ENCODE measurements at regions not wholly inside any gene's neighbourhood (a gene's known extent, or its start where the extent isn't known, plus 50 kb on each side); places are given as distances from the start of the nearest gene placed in this dataset.

- no peaks in the 10 kb centered on the region for H3K4me1 ChIP-seq (ENCODE audit: insufficient read depth, low read length, severe bottlenecking)
- TF ChIP-seq CTCF (IDR thresholded peaks at IDR 0.05; ENCODE audit: low read length) (no peak), EZH2 (IDR thresholded peaks at IDR 0.05; ENCODE audit: borderline replicate concordance, low read length) (no peak)
These were observed 490.8 kb downstream of the EPM2A start for GRCh38 chr6:145244349-145245100.

GRCh38 chr6:145245119-145245518 is 490.2 kb downstream of the EPM2A start:
- H3K9me2 ChIP-seq (ENCODE audit: low read depth, low read length) = no peaks in the 10 kb centered on the region
- no peak overlapping the region for H2AFZ ChIP-seq (ENCODE audit: low read length)
- H3K27ac ChIP-seq (ENCODE audit: low read depth, low read length, poor library complexity, severe bottlenecking) = no peak overlapping the region
- no peak overlapping the region for H3K4me3 ChIP-seq (ENCODE audit: low read depth, low read length, poor library complexity, severe bottlenecking)
- H3K27me3 ChIP-seq (ENCODE audit: insufficient read depth, low read length) = no peaks in the 10 kb centered on the region
- no peaks in the 10 kb centered on the region for H4K20me1 ChIP-seq (ENCODE audit: insufficient read depth, low read length)
- no peaks in the 10 kb centered on the region for H3K36me3 ChIP-seq (ENCODE audit: insufficient read depth, low read length)
- no peak overlapping the region for H3K4me2 ChIP-seq (ENCODE audit: low read length)
- H3F3A ChIP-seq (ENCODE audit: insufficient read depth, low read length) = no peaks in the 10 kb centered on the region
- H3K9ac ChIP-seq (ENCODE audit: low read length) = no peak overlapping the region
- H3K4me1 ChIP-seq (ENCODE audit: insufficient read depth, low read length, severe bottlenecking) = no peaks in the 10 kb centered on the region
- H3K79me2 ChIP-seq (ENCODE audit: insufficient read depth, low read length) = no peaks in the 10 kb centered on the region
- no peaks in the 10 kb centered on the region for H3K9me3 ChIP-seq (ENCODE audit: low read length)
- no peak for TF ChIP-seq EZH2 (IDR thresholded peaks at IDR 0.05; ENCODE audit: borderline replicate concordance, low read length)
- no peak for TF ChIP-seq CTCF (IDR thresholded peaks at IDR 0.05; ENCODE audit: low read length)

More at GRCh38 chr6:145244349-145245100, 490.8 kb downstream of the EPM2A start:
- Histone ChIP-seq H3K9ac (ENCODE audit: low read length) (no peak overlapping the region), H3K9me2 (ENCODE audit: low read depth, low read length) (no peaks in the 10 kb centered on the region), H3K27ac (ENCODE audit: low read depth, low read length, poor library complexity, severe bottlenecking) (no peak overlapping the region), H3K27me3 (ENCODE audit: insufficient read depth, low read length) (no peaks in the 10 kb centered on the region), H3F3A (ENCODE audit: insufficient read depth, low read length) (no peaks in the 10 kb centered on the region), H3K4me3 (ENCODE audit: low read depth, low read length, poor library complexity, severe bottlenecking) (no peak overlapping the region), H3K4me2 (ENCODE audit: low read length) (no peak overlapping the region), H2AFZ (ENCODE audit: low read length) (no peak overlapping the region), H3K36me3 (ENCODE audit: insufficient read depth, low read length) (no peaks in the 10 kb centered on the region), H3K9me3 (ENCODE audit: low read length) (no peaks in the 10 kb centered on the region), H3K79me2 (ENCODE audit: insufficient read depth, low read length) (no peaks in the 10 kb centered on the region), H4K20me1 (ENCODE audit: insufficient read depth, low read length) (no peaks in the 10 kb centered on the region)

- TF ChIP-seq EZH2 (IDR thresholded peaks at IDR 0.05; ENCODE audit: borderline replicate concordance, low read length) (no peak), CTCF (IDR thresholded peaks at IDR 0.05; ENCODE audit: low read length) (no peak)
- Histone ChIP-seq H3K4me3 (ENCODE audit: low read depth, low read length, poor library complexity, severe bottlenecking) (no peak overlapping the region), H3K9ac (ENCODE audit: low read length) (no peak overlapping the region)
These were observed 487.5 kb downstream of the EPM2A start for GRCh38 chr6:145247692-145248419.

More at GRCh38 chr6:145247692-145248419, 487.5 kb downstream of the EPM2A start:
- no peak overlapping the region for H3K4me2 ChIP-seq (ENCODE audit: low read length)
- H3K9me3 ChIP-seq (ENCODE audit: low read length) = no peaks in the 10 kb centered on the region
- H3K9me2 ChIP-seq (ENCODE audit: low read depth, low read length) = no peaks in the 10 kb centered on the region
- no peaks in the 10 kb centered on the region for H3K36me3 ChIP-seq (ENCODE audit: insufficient read depth, low read length)
- no peaks in the 10 kb centered on the region for H4K20me1 ChIP-seq (ENCODE audit: insufficient read depth, low read length)
- H3F3A ChIP-seq (ENCODE audit: insufficient read depth, low read length) = no peaks in the 10 kb centered on the region
- H2AFZ ChIP-seq (ENCODE audit: low read length) = no peak overlapping the region
- H3K27me3 ChIP-seq (ENCODE audit: insufficient read depth, low read length) = no peaks in the 10 kb centered on the region
- no peaks in the 10 kb centered on the region for H3K79me2 ChIP-seq (ENCODE audit: insufficient read depth, low read length)
- H3K4me1 ChIP-seq (ENCODE audit: insufficient read depth, low read length, severe bottlenecking) = no peaks in the 10 kb centered on the region
- H3K27ac ChIP-seq (ENCODE audit: low read depth, low read length, poor library complexity, severe bottlenecking) = no peak overlapping the region

Measured in OCI-LY1 (cell line).